ENCODE measurements at regions not wholly inside any gene's neighbourhood (a gene's known extent, or its start where the extent isn't known, plus 50 kb on each side); places are given as distances from the start of the nearest gene placed in this dataset.
"Not testable (repeated sequence)": the region's sequence is repeated elsewhere in the genome, so short reads cannot be mapped to it uniquely, and the experiment has no call there.

DNA sequence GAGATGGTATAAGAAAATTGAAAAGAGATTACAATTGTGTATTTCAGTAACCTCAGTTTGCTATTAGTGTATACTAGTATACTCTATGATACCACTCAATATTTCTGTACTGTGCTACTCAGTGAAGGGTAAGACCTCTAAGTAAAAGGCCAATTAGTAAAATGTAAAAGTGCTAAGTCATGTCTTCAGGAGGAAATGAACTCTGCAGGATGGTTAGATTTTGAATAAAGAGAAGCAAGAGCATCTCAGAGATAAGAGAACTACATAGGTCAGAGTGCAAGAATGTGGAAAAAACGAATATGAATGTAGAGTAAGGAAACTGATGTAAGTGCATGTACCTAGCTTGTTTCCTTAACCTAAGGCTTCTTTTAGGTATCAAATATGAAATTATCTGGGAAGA is 796.6 kb upstream of the GBE1 start:
- DNase-seq (ENCODE audit: low read depth, low spot score) = no peak
- no peak overlapping the region for H3K4me3 ChIP-seq (ENCODE audit: low read depth, low read length)
- in situ Hi-C loops (cut with HindIII; ENCODE audit: low sequenced_read_pairs) = no loop called here
- no peak for TF ChIP-seq CTCF (IDR thresholded peaks at IDR 0.05; ENCODE audit: low read depth, low read length)

DNA sequence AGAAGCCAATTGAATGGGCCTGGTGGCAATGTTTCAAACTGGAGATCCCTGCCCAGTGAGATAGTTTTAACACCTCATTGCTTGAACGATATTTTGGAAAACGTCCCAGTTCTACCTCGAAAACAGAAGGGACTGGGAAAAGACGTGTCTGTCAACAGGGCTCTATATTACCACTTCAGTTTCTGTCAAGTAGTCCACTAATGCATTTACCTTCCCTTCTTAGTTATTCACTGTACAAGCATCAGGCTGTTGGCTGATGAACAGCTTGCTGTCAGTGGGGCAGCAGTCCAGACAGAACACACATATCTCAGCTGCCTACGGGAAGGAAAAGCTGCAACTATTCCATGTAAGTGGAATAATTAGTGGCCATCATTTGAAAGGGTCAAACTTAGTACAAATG is 794.7 kb upstream of the GBE1 start:
- in situ Hi-C loops (cut with HindIII; ENCODE audit: low sequenced_read_pairs) = no loop called here
- DNase-seq (ENCODE audit: low read depth, low spot score) = no peak
- no peak for TF ChIP-seq CTCF (IDR thresholded peaks at IDR 0.05; ENCODE audit: low read depth, low read length)
- H3K4me3 ChIP-seq (ENCODE audit: low read depth, low read length) = no peak overlapping the region

DNA sequence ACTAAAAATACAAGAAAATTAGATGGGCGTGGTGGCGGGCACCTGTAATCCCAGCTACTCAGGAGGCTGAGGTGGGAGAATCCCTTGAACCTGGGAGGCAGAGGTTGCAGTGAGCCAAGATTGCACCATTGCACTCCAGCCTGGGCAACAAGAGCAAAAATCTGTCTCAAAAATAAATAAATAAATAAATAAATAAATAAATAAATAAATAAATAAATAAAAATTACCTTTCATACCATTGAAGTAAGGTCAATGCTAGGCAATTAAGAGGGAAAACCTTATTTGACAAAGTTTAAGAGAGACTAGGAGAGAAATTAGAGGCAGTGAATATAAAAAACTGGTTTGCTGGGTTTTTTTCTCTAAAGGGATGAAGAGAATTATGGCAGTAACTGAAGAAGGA is 781.1 kb upstream of the GBE1 start:
- in situ Hi-C loops (cut with HindIII; ENCODE audit: low sequenced_read_pairs); H3K4me3 ChIP-seq (ENCODE audit: low read depth, low read length); DNase-seq (ENCODE audit: low read depth, low spot score): not testable (repeated sequence)

DNA sequence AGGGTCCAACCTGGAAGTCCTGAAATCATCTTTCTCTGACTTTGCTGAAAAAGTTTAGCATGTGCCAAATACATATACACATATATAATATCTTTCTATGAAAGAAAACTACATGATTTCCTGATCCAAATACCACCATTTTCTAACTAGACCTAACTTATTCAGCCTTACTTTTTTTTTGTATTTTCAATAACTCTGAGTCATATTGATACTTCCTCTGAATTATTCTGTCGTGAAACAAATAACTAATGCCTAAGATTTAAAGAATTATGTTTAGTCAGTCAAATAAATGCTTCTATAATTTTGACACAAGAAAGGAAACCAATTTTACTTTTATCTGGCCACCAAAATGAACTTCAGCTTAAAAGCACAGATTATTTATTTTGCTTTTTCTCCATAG is 760.2 kb upstream of the GBE1 start:
- H3K4me3 ChIP-seq (ENCODE audit: low read depth, low read length) = no peak overlapping the region
- no peak for DNase-seq (ENCODE audit: low read depth, low spot score)
- in situ Hi-C loops (cut with HindIII; ENCODE audit: low sequenced_read_pairs) = no loop called here
- no peak for TF ChIP-seq CTCF (IDR thresholded peaks at IDR 0.05; ENCODE audit: low read depth, low read length)

GRCh38 chr3:82520846-82521245 is 759.4 kb upstream of the GBE1 start:
- in situ Hi-C loops (cut with HindIII; ENCODE audit: low sequenced_read_pairs) = no loop called here
- no peak overlapping the region for H3K4me3 ChIP-seq (ENCODE audit: low read depth, low read length)
- TF ChIP-seq CTCF (IDR thresholded peaks at IDR 0.05; ENCODE audit: low read depth, low read length) = no peak
- no peak for DNase-seq (ENCODE audit: low read depth, low spot score)

DNA sequence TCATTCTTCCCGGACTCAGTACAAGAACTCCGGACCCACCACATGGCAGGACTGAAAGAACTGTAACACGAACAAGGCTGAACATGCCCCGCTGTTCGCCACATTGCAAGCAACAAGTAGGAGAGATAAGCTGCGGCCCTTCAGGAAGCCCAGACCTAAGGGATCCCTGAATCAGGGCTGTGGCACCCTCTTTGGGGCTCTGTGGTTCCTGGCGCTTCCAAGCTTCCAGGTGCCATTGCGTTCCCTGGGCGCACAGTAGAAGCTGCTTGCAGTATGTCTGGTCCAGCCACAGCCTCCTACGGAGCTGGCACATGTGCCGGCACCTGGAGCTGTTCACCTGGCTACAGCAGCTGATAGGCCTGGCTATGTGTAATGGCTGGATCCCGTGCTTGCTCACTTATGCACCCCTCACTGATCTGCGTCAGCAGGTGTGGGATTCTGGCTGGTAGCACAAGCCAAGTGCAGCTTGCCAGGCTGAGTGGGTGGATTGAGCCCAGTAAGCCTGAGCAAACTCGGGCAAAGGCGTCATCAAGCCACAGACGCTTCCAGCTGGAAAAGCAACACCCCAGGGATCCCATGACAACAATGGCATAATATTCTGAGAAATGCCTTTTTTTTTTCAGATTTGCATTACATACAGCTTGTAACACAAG is 748.6 kb upstream of the GBE1 start:
- no peak for DNase-seq (ENCODE audit: low read depth, low spot score)
- no peak overlapping the region for H3K4me3 ChIP-seq (ENCODE audit: low read depth, low read length)
- TF ChIP-seq CTCF (IDR thresholded peaks at IDR 0.05; ENCODE audit: low read depth, low read length) = no peak
- in situ Hi-C loops (cut with HindIII; ENCODE audit: low sequenced_read_pairs) = no loop called here

DNA sequence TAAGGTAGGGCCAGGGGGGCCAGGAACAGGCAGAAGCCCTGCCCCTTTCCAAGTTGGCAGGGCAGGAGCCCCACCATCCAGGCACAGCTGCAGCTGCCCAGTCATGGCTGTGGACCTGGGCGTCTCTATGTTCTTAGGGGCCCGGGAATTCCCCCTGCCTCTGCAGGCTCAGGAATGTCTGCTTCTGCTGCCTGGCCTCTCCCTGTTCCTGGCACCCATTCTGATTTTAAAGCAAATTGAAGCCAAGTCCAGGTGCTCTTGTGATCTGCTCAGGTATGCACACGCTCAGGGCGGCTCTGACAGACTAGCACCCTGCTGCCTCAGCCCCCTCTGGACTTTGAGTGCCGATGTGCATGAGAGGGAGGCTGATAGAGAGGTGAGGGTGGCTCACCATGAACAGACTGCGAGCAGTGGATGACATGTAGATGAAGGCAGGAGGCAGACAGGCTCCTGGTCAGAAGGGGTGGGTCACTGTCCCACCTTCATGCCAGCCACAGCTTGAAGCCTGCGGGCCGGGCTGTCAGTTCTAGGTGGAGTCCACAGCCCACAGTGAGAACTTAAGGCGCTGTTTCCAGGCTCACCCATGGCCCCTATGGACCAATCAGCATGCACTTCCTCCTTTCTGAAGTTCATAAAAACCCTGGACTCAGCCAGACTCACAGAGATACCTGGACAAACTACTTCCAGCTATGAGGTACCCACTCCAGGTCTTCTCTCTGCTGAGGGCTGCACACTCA is 747.8 kb upstream of the GBE1 start:
- DNase-seq (ENCODE audit: low read depth, low spot score) = no peak
- in situ Hi-C loops (cut with HindIII; ENCODE audit: low sequenced_read_pairs) = no loop called here
- no peak overlapping the region for H3K4me3 ChIP-seq (ENCODE audit: low read depth, low read length)
- no peak for TF ChIP-seq CTCF (IDR thresholded peaks at IDR 0.05; ENCODE audit: low read depth, low read length)

All from astrocyte of the spinal cord (primary cell).